Ascending aorta (tissue), 2 donors: ENCODE measurements at regions not wholly inside any gene's neighbourhood (a gene's known extent, or its start where the extent isn't known, plus 50 kb on each side); places are given as distances from the start of the nearest gene placed in this dataset.

Experiments used
- DNase-seq, 2 donors: peaks; one replicate each; pipeline ENCODE4 v3.0.0-alpha.2; 2019; ENCODE audit warnings: low spot score in 2 of 2
- H3K27ac ChIP-seq, 2 donors: fragments of 200-600 bp; sonication (generic); one replicate each; pipeline ENCODE4 v1.5.1; 2016 to 2017; ENCODE audit warnings: mild to moderate bottlenecking in 1 of 2
- H3K27me3 ChIP-seq: fragments of 200-600 bp; sonication (generic); one replicate; pipeline ENCODE4 v1.5.1; 2017
- H3K36me3 ChIP-seq, 2 donors: fragments of 200-600 bp; sonication (generic); one replicate each; pipeline ENCODE4 v1.5.1; 2016
- H3K4me1 ChIP-seq, 2 donors: fragments of 200-600 bp; sonication (generic); one replicate each; pipeline ENCODE4 v1.5.1; 2016 to 2017; ENCODE audit warnings: mild to moderate bottlenecking in 1 of 2
- H3K4me3 ChIP-seq, 2 donors: fragments of 200-600 bp; sonication (generic); one replicate each; pipeline ENCODE4 v1.5.1; 2016 to 2017; ENCODE audit warnings: mild to moderate bottlenecking in 1 of 2
- H3K9me3 ChIP-seq, 2 donors: fragments of 200-600 bp; sonication (generic); one replicate each; pipeline ENCODE4 v1.5.1; 2016
- CTCF ChIP-seq, 3 experiments: fragments of 200-600 bp in 2 of 3; fragments of 450-650 bp in 1 of 3; sonication (generic) in 2 of 3; IDR thresholded peaks; one replicate each; pipeline ENCODE4 v1.5.1; 2016 to 2019; ENCODE audit warnings: antibody characterized with exemption in 3 of 3, mild to moderate bottlenecking in 1 of 3, moderate library complexity in 1 of 3
- intact Hi-C: fragments of 100-400 bp; cut with DNase I; formaldehyde crosslinking; loops from one replicate; pipeline ENCODE4 v1.15.1; 2023

DNA sequence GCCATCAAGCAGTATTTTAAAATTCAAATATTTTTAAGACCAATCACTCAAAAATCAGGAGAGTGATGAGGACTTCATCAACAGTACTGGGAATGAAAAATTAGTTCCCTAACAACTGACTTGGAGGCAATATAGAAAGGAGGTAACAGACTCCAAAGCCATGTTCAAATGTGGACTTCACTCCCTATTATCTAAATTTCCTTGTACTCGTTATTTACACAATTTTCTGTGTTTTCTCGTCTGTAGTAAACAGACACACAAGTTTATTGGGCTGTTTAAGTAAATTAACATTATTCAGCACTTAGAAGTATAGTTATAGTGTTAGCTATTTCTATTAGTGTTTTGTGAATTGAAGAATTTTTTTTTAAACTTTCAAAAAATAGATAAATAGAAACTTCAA lies 159.5 kb upstream of the FTMT start:
- H3K4me3 ChIP-seq = no peak overlapping the region
- intact Hi-C loops = no loop called here
- H3K27me3 ChIP-seq = no peaks in the 10 kb centered on the region
- no peaks in the 10 kb centered on the region for H3K36me3 ChIP-seq
- no peak overlapping the region for H3K27ac ChIP-seq
- no peaks in the 10 kb centered on the region for H3K9me3 ChIP-seq
- H3K4me1 ChIP-seq = no peaks in the 10 kb centered on the region
- no peak for DNase-seq
- no peak for TF ChIP-seq CTCF (IDR thresholded peaks at IDR 0.05)

DNA sequence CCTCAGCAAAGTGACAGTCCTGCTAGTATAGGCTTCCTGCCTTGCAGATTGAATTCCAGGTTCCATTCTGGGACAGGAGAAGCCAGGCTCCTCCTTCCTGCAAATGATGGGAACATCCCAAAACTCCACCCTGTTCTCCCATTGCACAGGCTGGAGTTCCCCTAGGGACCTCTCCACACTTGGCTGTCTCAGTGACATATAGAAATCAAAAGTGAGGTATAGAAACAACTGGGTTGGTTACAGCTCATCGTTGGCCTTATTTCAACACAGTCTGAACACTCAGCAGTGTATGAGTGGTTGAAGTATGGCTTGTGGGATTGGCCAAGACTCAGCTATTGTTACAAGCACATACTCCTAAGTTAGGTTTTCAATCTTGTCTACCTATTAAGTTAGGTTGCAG lies 157.8 kb upstream of the FTMT start:
- H3K4me1 ChIP-seq = no peaks in the 10 kb centered on the region
- H3K27me3 ChIP-seq = no peaks in the 10 kb centered on the region
- no peaks in the 10 kb centered on the region for H3K36me3 ChIP-seq
- DNase-seq = no peak
- H3K27ac ChIP-seq = no peak overlapping the region
- no peak for TF ChIP-seq CTCF (IDR thresholded peaks at IDR 0.05)
- H3K4me3 ChIP-seq = no peak overlapping the region
- intact Hi-C loops = no loop called here
- no peaks in the 10 kb centered on the region for H3K9me3 ChIP-seq

DNA sequence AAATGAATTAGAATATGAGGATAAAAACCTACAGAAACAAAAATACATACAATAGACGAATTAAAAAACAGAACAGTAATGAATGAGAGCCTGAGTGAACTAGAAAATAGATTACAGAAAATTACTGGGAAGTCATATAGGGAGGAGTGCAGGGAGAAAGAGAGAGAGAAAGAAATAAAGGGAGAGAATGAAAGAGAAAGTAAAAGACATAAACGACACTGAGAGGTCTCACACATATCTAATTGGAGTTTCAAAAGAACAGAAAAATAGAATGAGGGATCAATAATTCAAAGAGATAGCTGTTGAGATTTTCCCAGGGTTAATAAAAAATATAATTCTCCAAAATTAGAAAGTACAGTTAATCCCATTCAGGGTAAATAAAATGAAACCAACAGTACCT lies 156.4 kb upstream of the FTMT start:
- Histone ChIP-seq H3K4me1 (no peaks in the 10 kb centered on the region), H3K27me3 (no peaks in the 10 kb centered on the region), H3K9me3 (no peaks in the 10 kb centered on the region), H3K27ac (no peak overlapping the region), H3K36me3 (no peaks in the 10 kb centered on the region), H3K4me3 (no peak overlapping the region)
- no peak for DNase-seq
- no peak for TF ChIP-seq CTCF (IDR thresholded peaks at IDR 0.05)
- intact Hi-C loops = no loop called here

DNA sequence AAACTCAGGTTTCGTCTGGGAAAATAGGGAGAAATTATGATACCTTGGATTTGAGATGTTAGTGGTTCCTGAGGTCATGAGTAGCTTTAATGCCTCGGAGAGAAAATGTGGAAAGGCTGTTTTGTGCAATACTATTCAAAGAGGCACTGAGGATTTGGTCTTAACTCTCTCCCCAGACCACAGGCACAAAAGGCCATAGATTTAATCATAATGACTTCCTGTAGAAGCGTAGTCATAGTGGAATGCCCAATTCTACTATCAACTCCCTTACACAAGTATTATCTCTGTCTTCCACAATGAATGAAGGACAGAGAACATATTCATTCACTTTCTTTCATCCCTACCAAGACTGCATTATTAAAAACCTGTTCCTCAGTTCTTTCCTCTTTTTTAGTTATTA lies 153.0 kb upstream of the FTMT start:
- Histone ChIP-seq H3K27ac (no peak overlapping the region), H3K36me3 (no peaks in the 10 kb centered on the region), H3K27me3 (no peaks in the 10 kb centered on the region), H3K4me3 (no peak overlapping the region), H3K4me1 (no peaks in the 10 kb centered on the region), H3K9me3 (no peaks in the 10 kb centered on the region)
- intact Hi-C loops = no loop called here
- no peak for DNase-seq
- TF ChIP-seq CTCF (IDR thresholded peaks at IDR 0.05) = no peak

GRCh38 chr5:121701731-121702130 lies 150.0 kb upstream of the FTMT start:
- Histone ChIP-seq H3K4me1 (no peaks in the 10 kb centered on the region), H3K9me3 (no peaks in the 10 kb centered on the region), H3K4me3 (no peak overlapping the region), H3K27me3 (no peaks in the 10 kb centered on the region), H3K27ac (no peak overlapping the region), H3K36me3 (no peaks in the 10 kb centered on the region)
- intact Hi-C loops = no loop called here
- TF ChIP-seq CTCF (IDR thresholded peaks at IDR 0.05) = no peak
- DNase-seq = no peak

GRCh38 chr5:121702682-121703081 lies 149.0 kb upstream of the FTMT start:
- H3K27ac ChIP-seq = no peak overlapping the region
- intact Hi-C loops = no loop called here
- no peak overlapping the region for H3K4me3 ChIP-seq
- TF ChIP-seq CTCF (IDR thresholded peaks at IDR 0.05) = no peak
- H3K36me3 ChIP-seq = no peaks in the 10 kb centered on the region
- no peaks in the 10 kb centered on the region for H3K4me1 ChIP-seq
- H3K27me3 ChIP-seq = no peaks in the 10 kb centered on the region
- no peaks in the 10 kb centered on the region for H3K9me3 ChIP-seq
- no peak for DNase-seq
